ENCODE measurements at regions not wholly inside any gene's neighbourhood (a gene's known extent, or its start where the extent isn't known, plus 50 kb on each side); places are given as distances from the start of the nearest gene placed in this dataset.

DNA sequence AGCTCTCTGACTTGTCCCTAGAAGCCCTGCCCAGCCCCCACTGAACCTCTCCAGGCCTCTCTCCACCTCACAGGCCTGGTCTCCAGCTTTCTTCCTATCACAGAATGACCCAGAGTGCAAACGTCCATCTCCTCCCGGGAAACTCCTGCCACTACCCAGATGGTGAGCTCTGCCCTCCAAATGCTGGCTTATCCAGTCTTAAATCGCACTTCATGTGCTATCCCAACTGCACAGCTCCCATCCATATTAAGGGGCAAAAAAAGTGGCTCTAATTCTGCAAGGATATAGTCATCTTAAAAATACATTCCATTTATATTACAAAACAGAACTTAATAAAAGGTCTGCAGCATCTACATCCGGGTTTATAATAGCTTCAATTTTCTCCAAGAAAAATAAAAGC is 70.8 kb upstream of the CDC42EP3 start:
- no peak for TF ChIP-seq EZH2 (IDR thresholded peaks at IDR 0.05; ENCODE audit: low read depth)
- no peak for TF ChIP-seq CTCF (conservative IDR thresholded peaks at IDR 0.05)
